ENCODE measurements at regions not wholly inside any gene's neighbourhood (a gene's known extent, or its start where the extent isn't known, plus 50 kb on each side); places are given as distances from the start of the nearest gene placed in this dataset.

DNA sequence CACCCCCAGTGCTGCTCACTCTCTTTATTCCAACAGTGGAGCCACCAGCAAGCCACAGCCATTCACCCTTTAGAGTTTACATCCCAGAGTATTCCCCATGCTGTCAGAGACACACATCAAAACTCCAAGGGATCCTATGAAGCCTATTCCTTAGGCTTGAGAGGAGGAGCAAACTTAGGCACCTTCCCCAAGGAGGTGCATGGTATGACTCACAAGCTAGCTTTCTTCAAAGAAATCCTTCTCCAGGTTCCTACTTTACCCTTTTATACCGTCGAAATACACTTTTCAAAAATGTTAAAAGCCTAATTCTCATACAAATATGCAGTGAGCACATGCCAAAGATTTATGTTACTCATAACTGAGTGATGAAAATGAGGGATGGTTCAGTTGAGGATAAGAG lies 175.4 kb downstream of the ETNK1 start (continued):
- no peak for TF ChIP-seq ZNF280C (tag by site-specific recombination; IDR thresholded peaks at IDR 0.05)
- no peak for TF ChIP-seq ZBTB48 (tag by site-specific recombination; IDR thresholded peaks at IDR 0.05)
- no peak for TF ChIP-seq ZNF701 (tag by site-specific recombination; IDR thresholded peaks at IDR 0.05)
- TF ChIP-seq ZNF2 (tag by site-specific recombination; IDR thresholded peaks at IDR 0.05) = no peak
- TF ChIP-seq ZNF473 (tag by site-specific recombination; IDR thresholded peaks at IDR 0.05) = no peak
- no peak for TF ChIP-seq ZBTB8A (tag by site-specific recombination; IDR thresholded peaks at IDR 0.05)
- no peak for TF ChIP-seq ZNF341 (tag by site-specific recombination; IDR thresholded peaks at IDR 0.05; ENCODE audit: low read depth)
- TF ChIP-seq, protein P1, sequence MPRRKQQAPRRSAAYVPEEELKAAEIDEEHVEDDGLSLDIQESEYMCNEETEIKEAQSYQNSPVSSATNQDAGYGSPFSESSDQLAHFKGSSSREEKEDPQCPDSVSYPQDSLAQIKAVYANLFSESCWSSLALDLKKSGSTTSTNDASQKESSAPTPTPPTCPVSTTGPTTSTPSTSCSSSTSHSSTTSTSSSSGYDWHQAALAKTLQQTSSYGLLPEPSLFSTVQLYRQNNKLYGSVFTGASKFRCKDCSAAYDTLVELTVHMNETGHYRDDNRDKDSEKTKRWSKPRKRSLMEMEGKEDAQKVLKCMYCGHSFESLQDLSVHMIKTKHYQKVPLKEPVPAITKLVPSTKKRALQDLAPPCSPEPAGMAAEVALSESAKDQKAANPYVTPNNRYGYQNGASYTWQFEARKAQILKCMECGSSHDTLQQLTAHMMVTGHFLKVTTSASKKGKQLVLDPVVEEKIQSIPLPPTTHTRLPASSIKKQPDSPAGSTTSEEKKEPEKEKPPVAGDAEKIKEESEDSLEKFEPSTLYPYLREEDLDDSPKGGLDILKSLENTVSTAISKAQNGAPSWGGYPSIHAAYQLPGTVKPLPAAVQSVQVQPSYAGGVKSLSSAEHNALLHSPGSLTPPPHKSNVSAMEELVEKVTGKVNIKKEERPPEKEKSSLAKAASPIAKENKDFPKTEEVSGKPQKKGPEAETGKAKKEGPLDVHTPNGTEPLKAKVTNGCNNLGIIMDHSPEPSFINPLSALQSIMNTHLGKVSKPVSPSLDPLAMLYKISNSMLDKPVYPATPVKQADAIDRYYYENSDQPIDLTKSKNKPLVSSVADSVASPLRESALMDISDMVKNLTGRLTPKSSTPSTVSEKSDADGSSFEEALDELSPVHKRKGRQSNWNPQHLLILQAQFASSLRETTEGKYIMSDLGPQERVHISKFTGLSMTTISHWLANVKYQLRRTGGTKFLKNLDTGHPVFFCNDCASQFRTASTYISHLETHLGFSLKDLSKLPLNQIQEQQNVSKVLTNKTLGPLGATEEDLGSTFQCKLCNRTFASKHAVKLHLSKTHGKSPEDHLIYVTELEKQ (tag by site-specific recombination; IDR thresholded peaks at IDR 0.05; ENCODE audit: borderline replicate concordance) = no peak

- ChIA-PET CTCF (no interaction called here), POLR2A (no interaction called here)
- TF ChIP-seq ZBTB6 (tag by site-specific recombination; IDR thresholded peaks at IDR 0.05) (no peak), ZNF23 (tag by site-specific recombination; IDR thresholded peaks at IDR 0.05; ENCODE audit: borderline replicate concordance) (no peak), ZNF600 (tag by site-specific recombination; IDR thresholded peaks at IDR 0.05) (no peak), SCRT1 (tag by site-specific recombination; IDR thresholded peaks at IDR 0.05; ENCODE audit: borderline replicate concordance) (no peak), SCRT2 (tag by site-specific recombination; IDR thresholded peaks at IDR 0.05) (no peak), REPIN1 (tag by site-specific recombination; IDR thresholded peaks at IDR 0.05; ENCODE audit: low read depth) (no peak), ZNF692 (tag by site-specific recombination; IDR thresholded peaks at IDR 0.05) (no peak), ZNF626 (tag by site-specific recombination; IDR thresholded peaks at IDR 0.05) (no peak), ZSCAN30 (tag by site-specific recombination; IDR thresholded peaks at IDR 0.05) (no peak), ZNF2 (tag by site-specific recombination; IDR thresholded peaks at IDR 0.05) (no peak), EGR2 (tag by site-specific recombination; IDR thresholded peaks at IDR 0.05; ENCODE audit: low read depth) (no peak), ZNF114 (tag by site-specific recombination; IDR thresholded peaks at IDR 0.05) (no peak), ZFP37 (tag by site-specific recombination; IDR thresholded peaks at IDR 0.05) (no peak)
- TF ChIP-seq, protein P2, sequence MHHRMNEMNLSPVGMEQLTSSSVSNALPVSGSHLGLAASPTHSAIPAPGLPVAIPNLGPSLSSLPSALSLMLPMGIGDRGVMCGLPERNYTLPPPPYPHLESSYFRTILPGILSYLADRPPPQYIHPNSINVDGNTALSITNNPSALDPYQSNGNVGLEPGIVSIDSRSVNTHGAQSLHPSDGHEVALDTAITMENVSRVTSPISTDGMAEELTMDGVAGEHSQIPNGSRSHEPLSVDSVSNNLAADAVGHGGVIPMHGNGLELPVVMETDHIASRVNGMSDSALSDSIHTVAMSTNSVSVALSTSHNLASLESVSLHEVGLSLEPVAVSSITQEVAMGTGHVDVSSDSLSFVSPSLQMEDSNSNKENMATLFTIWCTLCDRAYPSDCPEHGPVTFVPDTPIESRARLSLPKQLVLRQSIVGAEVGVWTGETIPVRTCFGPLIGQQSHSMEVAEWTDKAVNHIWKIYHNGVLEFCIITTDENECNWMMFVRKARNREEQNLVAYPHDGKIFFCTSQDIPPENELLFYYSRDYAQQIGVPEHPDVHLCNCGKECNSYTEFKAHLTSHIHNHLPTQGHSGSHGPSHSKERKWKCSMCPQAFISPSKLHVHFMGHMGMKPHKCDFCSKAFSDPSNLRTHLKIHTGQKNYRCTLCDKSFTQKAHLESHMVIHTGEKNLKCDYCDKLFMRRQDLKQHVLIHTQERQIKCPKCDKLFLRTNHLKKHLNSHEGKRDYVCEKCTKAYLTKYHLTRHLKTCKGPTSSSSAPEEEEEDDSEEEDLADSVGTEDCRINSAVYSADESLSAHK (tag by site-specific recombination; IDR thresholded peaks at IDR 0.05) = no peak
- TF ChIP-seq, protein P3, sequence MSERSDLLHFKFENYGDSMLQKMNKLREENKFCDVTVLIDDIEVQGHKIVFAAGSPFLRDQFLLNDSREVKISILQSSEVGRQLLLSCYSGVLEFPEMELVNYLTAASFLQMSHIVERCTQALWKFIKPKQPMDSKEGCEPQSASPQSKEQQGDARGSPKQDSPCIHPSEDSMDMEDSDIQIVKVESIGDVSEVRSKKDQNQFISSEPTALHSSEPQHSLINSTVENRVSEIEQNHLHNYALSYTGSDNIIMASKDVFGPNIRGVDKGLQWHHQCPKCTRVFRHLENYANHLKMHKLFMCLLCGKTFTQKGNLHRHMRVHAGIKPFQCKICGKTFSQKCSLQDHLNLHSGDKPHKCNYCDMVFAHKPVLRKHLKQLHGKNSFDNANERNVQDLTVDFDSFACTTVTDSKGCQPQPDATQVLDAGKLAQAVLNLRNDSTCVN (tag by site-specific recombination; optimal IDR thresholded peaks at IDR 0.05) = no peak
- TF ChIP-seq, protein P4, sequence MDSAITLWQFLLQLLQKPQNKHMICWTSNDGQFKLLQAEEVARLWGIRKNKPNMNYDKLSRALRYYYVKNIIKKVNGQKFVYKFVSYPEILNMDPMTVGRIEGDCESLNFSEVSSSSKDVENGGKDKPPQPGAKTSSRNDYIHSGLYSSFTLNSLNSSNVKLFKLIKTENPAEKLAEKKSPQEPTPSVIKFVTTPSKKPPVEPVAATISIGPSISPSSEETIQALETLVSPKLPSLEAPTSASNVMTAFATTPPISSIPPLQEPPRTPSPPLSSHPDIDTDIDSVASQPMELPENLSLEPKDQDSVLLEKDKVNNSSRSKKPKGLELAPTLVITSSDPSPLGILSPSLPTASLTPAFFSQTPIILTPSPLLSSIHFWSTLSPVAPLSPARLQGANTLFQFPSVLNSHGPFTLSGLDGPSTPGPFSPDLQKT (IDR thresholded peaks at IDR 0.05; ENCODE audit: borderline replicate concordance, low read depth, low read length) = no peak
These were observed 178.1 kb downstream of the ETNK1 start for GRCh38 chr12:22802883-22803630.

More at GRCh38 chr12:22802883-22803630, 178.1 kb downstream of the ETNK1 start:
- Histone ChIP-seq H3K27ac (ENCODE audit: extremely low read depth, low read depth, low read length) (no peak overlapping the region), H3K4me3 (ENCODE audit: low read depth, low read length) (no peak overlapping the region), H3K36me3 (ENCODE audit: control insufficient read depth in 2 of 2, insufficient read depth in 1 of 2, low read length in 2 of 2) (no peaks in the 10 kb centered on the region), H3K4me1 (ENCODE audit: control insufficient read depth, insufficient read depth, low read length) (no peaks in the 10 kb centered on the region), H3K9me3 (ENCODE audit: control insufficient read depth, insufficient read depth, low read depth, low read length) (no peaks in the 10 kb centered on the region)
